GM21737 (cell line): ENCODE measurements at regions not wholly inside any gene's neighbourhood (a gene's known extent, or its start where the extent isn't known, plus 50 kb on each side); places are given as distances from the start of the nearest gene placed in this dataset.
"Not testable (repeated sequence)": the region's sequence is repeated elsewhere in the genome, so short reads cannot be mapped to it uniquely, and the experiment has no call there.

Experiments used
- ATAC-seq: cut with Tn5 transposase; IDR thresholded peaks from one replicate; pipeline ENCODE4 v1.9.1; 2021; ENCODE audit warnings: mild to moderate bottlenecking, moderate library complexity; ENCODE audit not compliant: unreplicated experiment

DNA sequence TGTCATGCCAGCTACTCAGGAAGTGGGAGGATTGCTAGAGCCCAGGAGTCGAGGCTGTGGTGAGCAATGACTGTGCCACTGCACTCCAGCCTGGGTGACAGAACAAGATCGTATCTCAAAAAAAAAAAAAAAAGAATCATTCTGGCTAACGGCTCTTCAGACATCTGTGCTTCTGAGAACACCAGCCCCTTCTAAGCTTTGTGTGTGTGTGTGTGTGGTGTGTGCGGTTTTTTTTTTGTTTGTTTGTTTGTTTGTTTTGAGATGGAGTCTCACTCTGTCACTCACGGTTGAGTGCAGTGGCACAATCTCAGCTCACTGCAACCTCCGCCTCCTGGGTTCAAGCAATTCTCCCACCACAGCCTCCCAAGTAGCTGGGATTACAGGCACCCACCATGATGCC lies 79.4 kb upstream of the DRD5 start:
- ATAC-seq = not testable (repeated sequence)

DNA sequence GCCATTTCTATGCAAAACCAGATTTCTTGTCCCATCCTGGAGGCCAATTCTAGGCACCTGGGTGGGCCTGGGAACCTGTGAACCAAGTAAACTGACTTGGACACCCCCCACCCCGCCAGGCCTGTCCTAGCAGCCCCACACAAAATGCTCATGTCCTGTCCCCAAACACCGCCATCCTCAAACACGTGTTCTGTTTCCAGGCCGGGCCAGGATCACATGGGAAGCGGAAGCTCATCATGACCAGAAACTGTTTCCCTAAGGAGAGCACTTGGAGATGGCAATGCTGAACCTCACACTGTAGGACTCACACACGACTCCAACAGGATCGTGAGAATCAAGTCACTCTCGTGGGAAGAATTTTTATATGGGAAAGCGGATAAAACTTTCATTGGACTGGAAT lies 78.7 kb upstream of the DRD5 start:
- ATAC-seq = not testable (repeated sequence)

DNA sequence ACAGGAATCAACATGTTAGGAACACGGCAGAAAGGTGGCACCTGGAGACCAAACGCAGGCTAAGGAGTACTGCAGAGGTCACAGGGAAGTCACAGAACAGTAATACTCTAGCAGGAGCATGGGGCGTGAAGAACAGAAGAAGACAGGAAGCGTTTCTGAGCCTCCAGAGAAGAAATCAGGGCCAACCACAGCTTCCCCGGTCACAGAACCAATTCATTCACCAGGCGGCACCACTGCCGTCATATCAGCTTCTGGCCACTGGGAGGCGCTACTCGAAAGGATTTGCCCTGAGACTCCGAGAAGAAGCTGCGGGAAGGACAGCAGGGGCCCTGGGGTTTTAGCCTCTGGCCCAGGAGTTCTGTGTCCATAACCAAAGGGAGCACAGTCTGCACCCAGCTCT lies 78.0 kb upstream of the DRD5 start:
- no peak for ATAC-seq

DNA sequence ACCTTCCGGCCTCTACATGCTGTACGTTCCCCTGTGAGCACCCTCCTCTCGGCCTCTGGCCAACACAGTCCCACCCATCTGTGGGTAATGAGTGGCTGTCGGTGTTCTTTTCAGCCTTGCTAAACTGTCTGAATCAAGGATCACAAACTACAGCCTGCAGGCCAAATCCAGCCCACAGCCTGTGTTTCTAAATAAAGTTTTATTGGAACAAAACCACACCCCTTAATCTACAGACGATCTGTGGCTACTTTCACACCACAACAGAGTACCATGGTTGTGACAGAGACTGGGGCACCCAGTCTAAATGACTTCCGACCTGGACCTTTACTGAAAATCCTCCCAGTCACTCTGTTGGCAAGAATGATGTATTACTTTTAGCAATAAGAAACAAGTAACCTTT lies 77.3 kb upstream of the DRD5 start:
- not testable (repeated sequence) for ATAC-seq

DNA sequence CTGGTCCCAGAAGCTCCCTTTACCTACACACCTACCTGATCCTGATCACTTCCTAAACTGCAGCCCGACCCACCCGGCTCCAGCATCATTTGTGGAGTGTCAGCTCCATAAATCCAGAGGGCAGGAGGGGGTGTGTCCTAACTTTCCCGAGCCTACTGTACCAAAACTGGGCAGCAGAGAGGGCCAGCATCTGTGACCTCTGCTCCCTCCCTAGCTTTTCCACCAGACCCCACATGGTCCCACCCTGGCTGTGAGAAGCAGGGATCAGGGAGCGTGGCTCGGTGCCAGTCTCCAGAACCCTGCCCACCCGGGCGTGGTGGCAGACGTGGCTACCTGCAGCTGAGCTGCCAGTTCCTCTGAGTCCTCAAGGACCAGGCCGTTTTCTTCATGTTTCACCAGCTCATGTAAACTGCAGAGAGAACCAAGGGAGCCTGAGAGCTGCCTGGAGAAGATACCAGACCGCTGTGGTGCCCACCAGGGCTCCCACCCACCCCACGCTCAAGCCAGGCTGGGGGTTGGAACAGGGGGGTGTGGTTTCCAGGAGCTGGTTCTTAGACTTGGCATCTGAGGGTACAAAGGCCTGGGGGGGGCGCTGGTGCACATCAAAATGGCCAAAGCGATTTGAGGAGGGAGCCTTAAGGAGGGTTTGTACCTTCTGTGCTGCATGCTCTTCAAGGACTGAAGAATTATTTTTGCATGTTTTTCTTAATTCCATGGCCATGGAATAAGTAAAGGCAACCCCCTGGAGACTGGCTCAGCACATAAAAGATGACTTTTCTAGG lies 76.7 kb upstream of the DRD5 start:
- no peak for ATAC-seq

DNA sequence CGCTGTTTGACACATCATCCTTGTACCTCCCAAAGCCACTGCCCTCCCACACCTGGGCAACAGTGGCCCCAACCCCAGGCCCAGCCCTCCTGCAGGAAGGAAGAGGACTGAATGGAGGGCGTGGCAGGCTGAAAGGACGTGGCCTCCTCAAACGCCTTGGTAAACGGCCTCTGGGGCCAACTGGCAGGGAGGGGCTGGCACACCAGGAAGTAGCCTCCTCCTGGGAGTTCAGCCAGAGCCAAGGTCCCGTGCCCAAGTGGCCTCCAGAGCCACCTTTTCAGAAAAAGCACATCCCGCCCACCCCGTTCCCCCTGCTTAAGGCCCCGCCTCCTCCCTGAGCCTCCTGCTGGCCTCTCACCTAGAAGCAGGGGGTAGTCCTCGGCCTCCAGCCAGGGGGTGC lies 74.2 kb upstream of the DRD5 start:
- not testable (repeated sequence) for ATAC-seq

DNA sequence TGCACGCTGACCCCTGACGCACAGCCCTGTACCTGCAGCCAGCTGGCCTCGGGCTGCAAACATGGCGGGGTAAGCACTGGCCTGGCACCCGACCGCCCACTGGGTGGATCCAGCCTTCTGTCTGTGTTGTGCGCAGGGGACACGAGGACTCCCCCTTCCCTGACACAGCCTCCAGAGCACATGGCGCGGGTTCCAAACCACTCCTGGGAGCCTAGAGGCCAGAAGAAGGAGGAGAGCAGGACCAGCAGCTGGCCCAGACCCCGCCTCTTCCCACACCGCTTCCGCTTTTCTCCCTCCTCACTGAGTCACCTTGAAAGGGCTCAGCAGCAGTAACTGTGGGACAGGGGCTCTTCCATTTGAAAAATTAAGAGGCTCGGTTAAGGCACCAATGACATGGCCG lies 73.5 kb upstream of the DRD5 start:
- ATAC-seq = not testable (repeated sequence)

DNA sequence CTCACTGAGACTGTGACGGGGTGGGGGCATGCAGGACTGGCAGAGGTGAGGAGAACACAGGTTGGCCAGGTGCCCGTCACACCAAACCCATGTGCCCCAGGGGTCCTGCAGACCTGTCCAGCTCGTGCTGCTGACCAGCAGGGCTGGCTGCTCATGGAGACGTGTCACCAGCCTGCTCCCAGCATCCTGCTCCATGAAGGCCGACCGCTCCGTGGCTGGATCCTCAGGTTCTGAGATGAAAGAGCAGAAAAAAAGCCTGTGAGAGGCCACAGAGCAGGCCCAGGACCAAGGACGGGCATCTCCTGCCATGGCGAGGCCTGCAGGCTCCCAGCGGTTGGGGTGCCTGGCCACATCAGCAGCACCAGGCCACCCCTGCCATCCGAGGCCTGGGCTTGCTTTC lies 71.7 kb upstream of the DRD5 start:
- no peak for ATAC-seq

DNA sequence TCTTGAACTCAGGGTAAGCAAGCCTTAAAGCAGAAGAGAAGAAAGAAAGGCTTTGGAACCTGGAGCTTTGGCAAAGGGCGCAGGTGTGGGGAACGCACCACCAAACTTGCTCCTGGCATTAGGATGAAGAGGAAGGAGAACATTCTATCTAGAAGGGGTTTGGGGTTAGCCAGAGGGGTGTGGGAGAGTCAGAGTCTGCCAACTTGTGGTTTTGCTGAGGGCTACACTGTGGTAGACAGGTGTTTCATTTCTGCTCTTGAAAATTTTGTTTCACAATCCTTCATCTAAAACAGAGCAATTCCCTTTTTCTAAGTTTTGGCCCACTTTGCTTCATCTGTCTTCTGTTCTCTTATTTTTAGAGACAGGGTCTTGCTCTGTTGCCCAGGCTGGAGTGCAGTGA lies 66.2 kb upstream of the DRD5 start:
- ATAC-seq = not testable (repeated sequence)

DNA sequence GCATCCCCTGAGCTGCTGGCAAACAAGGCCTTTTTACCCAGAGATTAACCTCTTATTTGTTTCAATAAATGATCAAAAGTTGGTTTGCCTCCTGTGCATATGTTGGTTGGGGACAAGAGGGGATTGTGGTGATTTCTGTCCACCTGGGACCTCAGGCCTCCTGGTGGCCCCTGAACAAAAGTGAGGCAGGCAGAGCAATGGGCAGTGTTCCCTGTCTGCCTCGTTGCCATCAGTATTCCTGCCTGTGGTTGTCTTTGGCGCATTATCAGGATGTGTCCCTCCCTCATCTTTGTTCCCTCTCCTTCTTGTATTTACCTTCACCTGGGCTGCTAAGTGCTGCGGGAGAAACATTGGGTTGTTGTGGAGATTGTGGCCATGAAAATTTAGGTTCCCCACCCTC lies 65.3 kb upstream of the DRD5 start:
- no peak for ATAC-seq

DNA sequence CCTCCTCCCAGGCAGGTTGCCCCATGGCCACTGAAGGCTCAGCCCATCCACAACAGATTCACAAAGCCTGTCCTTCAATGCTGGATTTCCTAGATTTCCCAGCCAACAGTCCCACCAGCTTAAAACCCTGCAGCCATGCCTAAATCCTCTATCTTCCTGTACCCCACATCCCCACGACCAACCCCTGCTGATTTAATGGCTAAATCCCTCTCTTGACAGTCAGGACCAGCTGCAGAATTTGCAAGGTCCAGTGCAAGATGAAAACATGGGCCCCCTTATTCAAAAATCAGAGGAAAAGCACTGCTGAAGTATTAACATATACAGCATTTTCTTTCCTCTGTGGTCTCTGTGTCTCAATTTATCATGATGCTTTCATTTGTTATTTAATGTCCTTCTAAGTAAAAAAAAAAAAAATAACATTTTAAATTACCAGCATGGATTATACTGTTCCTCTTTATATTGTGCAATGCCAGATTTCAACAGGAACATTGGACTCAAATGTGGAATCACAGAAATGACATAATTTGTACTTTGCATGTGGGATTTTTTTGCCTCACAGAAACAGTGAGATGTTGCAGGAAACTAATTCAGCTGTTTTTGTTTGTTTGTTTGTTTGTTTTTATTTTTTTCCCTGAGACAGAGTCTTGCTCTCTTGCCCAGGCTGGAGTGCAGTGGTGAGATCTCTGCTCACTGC lies 63.0 kb upstream of the DRD5 start:
- ATAC-seq = not testable (repeated sequence)

DNA sequence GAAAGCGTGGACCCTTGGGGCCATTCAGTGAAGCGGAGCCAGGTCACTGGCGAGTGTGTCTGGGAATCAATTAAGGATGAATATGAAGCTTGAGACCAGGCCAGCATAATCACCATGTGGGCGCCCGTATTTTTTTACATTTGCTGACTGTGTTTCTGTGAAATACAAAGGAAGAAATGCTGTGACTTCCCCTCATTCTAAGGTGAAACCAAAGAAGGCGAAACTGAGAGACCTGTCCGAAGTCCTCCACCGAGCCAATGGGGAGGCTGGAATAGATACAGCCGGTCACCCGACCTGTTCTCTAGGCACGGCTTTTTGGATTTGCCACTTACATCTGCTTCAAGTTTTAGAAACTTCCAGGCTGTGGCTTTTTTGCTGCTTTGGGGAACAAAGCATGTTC lies 59.3 kb upstream of the DRD5 start:
- ATAC-seq = not testable (repeated sequence)
